Osteoblast (primary cell): ENCODE measurements at regions not wholly inside any gene's neighbourhood (a gene's known extent, or its start where the extent isn't known, plus 50 kb on each side); places are given as distances from the start of the nearest gene placed in this dataset.

Source experiments
- DNase-seq: peaks from one replicate; pipeline ENCODE4 v3.0.0; 2011; ENCODE audit warnings: low spot score, mixed read lengths; ENCODE audit not compliant: insufficient read length; ENCODE audit errors: missing footprints
- H2AFZ ChIP-seq: 2 replicates; pipeline ENCODE4 v1.6.0; 2011; ENCODE audit warnings: mild to moderate bottlenecking, low read length
- H3K27ac ChIP-seq: 2 replicates; pipeline ENCODE4 v1.5.1; 2011; ENCODE audit warnings: mild to moderate bottlenecking, low read depth, low read length, moderate library complexity
- H3K27me3 ChIP-seq: 2 replicates; pipeline ENCODE4 v1.6.0; 2012; ENCODE audit warnings: mild to moderate bottlenecking, control low read depth, inconsistent platforms, low read length, moderate library complexity; ENCODE audit not compliant: insufficient read depth
- H3K36me3 ChIP-seq: 2 replicates; pipeline ENCODE4 v1.5.1; 2011; ENCODE audit warnings: mild to moderate bottlenecking, low read length, control low read depth, moderate library complexity; ENCODE audit not compliant: insufficient read depth
- H3K4me1 ChIP-seq: 2 replicates; pipeline ENCODE4 v1.5.1; 2011; ENCODE audit warnings: mild to moderate bottlenecking, low read length, control low read depth, moderate library complexity; ENCODE audit not compliant: insufficient read depth
- H3K4me2 ChIP-seq: 2 replicates; pipeline ENCODE4 v1.6.0; 2011; ENCODE audit warnings: mild to moderate bottlenecking, low read length; ENCODE audit not compliant: insufficient read depth
- H3K4me3 ChIP-seq: fragments of 200-600 bp; sonication (generic); 3 replicates; pipeline ENCODE4 v1.5.1; 2012; ENCODE audit warnings: mild to moderate bottlenecking, low read length, inconsistent platforms; ENCODE audit not compliant: insufficient read depth
- H3K79me2 ChIP-seq: 2 replicates; pipeline ENCODE4 v1.6.0; 2012; ENCODE audit warnings: mild to moderate bottlenecking, low read length, control low read depth, inconsistent platforms; ENCODE audit not compliant: insufficient read depth
- H3K9me3 ChIP-seq: 2 replicates; pipeline ENCODE4 v1.5.1; 2011; ENCODE audit warnings: low read depth, low read length, control low read depth
- H4K20me1 ChIP-seq: 2 replicates; pipeline ENCODE4 v1.6.0; 2012; ENCODE audit warnings: mild to moderate bottlenecking, low read length, control low read depth; ENCODE audit not compliant: insufficient read depth
- CTCF ChIP-seq: IDR thresholded peaks from 2 replicates; pipeline ENCODE4 v1.5.1; 2011; ENCODE audit warnings: mild to moderate bottlenecking, low read depth, low read length, moderate library complexity; ENCODE audit errors: extremely low read depth

- Histone ChIP-seq H3K36me3 (no peaks in the 10 kb centered on the region), H3K27ac (no peak overlapping the region), H3K9me3 (no peaks in the 10 kb centered on the region), H2AFZ (no peak overlapping the region), H4K20me1 (no peaks in the 10 kb centered on the region), H3K4me1 (no peaks in the 10 kb centered on the region), H3K79me2 (no peaks in the 10 kb centered on the region), H3K27me3 (no peaks in the 10 kb centered on the region), H3K4me2 (no peak overlapping the region), H3K4me3 (no peak overlapping the region)
- no peak for TF ChIP-seq CTCF
- no peak for DNase-seq
Observed at GRCh38 chr6:166842607-166843006, 113.7 kb downstream of the RNASET2 start.

GRCh38 chr6:166841216-166841615 lies 115.1 kb downstream of the RNASET2 start:
- Histone ChIP-seq H3K4me1 (no peaks in the 10 kb centered on the region), H2AFZ (no peak overlapping the region), H3K36me3 (no peaks in the 10 kb centered on the region), H3K4me3 (no peak overlapping the region), H3K27ac (no peak overlapping the region), H3K79me2 (no peaks in the 10 kb centered on the region), H3K27me3 (no peaks in the 10 kb centered on the region), H4K20me1 (no peaks in the 10 kb centered on the region), H3K4me2 (no peak overlapping the region), H3K9me3 (no peaks in the 10 kb centered on the region)
- no peak for TF ChIP-seq CTCF
- DNase-seq, result no peak

GRCh38 chr6:166839569-166839968 lies 116.8 kb downstream of the RNASET2 start:
- no peak for TF ChIP-seq CTCF
- Histone ChIP-seq H4K20me1 (no peaks in the 10 kb centered on the region), H3K27ac (no peak overlapping the region), H2AFZ (no peak overlapping the region), H3K4me2 (no peak overlapping the region), H3K4me1 (no peaks in the 10 kb centered on the region), H3K79me2 (no peaks in the 10 kb centered on the region), H3K4me3 (no peak overlapping the region), H3K36me3 (no peaks in the 10 kb centered on the region), H3K9me3 (no peaks in the 10 kb centered on the region), H3K27me3 (no peaks in the 10 kb centered on the region)
- DNase-seq, result no peak

- H3K9me3 ChIP-seq, result no peaks in the 10 kb centered on the region
- no peak for DNase-seq
- H3K79me2 ChIP-seq, result no peaks in the 10 kb centered on the region
- H3K4me1 ChIP-seq, result no peaks in the 10 kb centered on the region
- no peak overlapping the region for H3K27ac ChIP-seq
- TF ChIP-seq CTCF, result no peak
- no peak overlapping the region for H3K4me3 ChIP-seq
- H4K20me1 ChIP-seq, result no peaks in the 10 kb centered on the region
- H3K36me3 ChIP-seq, result no peaks in the 10 kb centered on the region
- H3K4me2 ChIP-seq, result no peak overlapping the region
- no peak overlapping the region for H2AFZ ChIP-seq
- no peaks in the 10 kb centered on the region for H3K27me3 ChIP-seq
Observed at GRCh38 chr6:166838987-166839386, 117.4 kb downstream of the RNASET2 start.
